MM.1S (cell line): ENCODE measurements at regions not wholly inside any gene's neighbourhood (a gene's known extent, or its start where the extent isn't known, plus 50 kb on each side); places are given as distances from the start of the nearest gene placed in this dataset.

Experiments
- EZH2 ChIP-seq: fragments of 300-600 bp; sonication (generic); optimal IDR thresholded peaks from 2 replicates; pipeline ENCODE3; 2017; ENCODE audit warnings: low read depth, mild to moderate bottlenecking, antibody characterized with exemption, low read length, mixed read lengths
- TF ChIP-seq, protein P1 (sequence below): fragments of 300-600 bp; sonication (generic); IDR thresholded peaks from 2 replicates; pipeline ENCODE4 v1.5.1; 2016; ENCODE audit warnings: antibody characterized with exemption, low read length, mixed read lengths

DNA sequence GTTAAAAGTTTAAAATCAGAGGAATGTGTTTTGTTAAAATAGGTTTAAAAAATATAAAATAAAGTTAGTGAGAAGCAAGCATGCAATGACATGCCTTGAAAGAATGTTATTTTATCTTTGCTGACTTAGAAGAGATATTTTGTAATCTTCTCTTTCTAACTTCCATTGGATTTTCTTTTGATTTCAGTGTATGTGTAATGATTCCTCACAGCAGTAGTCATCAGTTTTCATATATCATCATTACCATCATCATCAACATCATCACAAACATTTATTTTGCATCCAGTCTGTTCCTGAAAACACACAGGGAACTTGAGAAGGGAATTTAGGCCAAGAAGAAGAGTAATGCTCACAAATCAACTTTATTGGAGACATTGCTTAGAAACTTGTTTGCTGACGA lies 699.6 kb downstream of the TAF11L14 start:
- TF ChIP-seq, protein P1, sequence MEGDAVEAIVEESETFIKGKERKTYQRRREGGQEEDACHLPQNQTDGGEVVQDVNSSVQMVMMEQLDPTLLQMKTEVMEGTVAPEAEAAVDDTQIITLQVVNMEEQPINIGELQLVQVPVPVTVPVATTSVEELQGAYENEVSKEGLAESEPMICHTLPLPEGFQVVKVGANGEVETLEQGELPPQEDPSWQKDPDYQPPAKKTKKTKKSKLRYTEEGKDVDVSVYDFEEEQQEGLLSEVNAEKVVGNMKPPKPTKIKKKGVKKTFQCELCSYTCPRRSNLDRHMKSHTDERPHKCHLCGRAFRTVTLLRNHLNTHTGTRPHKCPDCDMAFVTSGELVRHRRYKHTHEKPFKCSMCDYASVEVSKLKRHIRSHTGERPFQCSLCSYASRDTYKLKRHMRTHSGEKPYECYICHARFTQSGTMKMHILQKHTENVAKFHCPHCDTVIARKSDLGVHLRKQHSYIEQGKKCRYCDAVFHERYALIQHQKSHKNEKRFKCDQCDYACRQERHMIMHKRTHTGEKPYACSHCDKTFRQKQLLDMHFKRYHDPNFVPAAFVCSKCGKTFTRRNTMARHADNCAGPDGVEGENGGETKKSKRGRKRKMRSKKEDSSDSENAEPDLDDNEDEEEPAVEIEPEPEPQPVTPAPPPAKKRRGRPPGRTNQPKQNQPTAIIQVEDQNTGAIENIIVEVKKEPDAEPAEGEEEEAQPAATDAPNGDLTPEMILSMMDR, result no peak
- TF ChIP-seq EZH2, result no peak
